ENCODE measurements at regions not wholly inside any gene's neighbourhood (a gene's known extent, or its start where the extent isn't known, plus 50 kb on each side); places are given as distances from the start of the nearest gene placed in this dataset.

DNA sequence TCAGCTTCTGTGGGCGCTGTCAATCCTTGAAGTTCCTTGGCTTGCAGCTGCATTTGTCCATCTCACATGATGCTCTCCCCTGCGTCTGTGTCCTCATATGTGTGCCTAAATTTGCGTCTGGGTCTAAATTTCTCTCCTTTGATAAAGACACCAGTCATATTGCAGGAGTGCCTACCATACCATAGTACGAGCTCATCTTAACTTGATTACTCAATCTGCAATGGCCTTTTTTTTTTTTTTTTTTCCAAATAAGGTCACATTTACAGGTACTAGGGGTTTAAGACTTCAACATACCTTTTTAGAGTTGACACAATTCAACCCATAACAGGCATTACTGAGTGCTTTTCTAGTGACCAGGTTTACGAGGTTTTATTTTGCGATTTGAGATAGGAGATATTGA, 233.3 kb upstream of the TBX3 start:
- no peak overlapping the region for H2AFZ ChIP-seq
- no peak for DNase-seq (ENCODE audit: low spot score)
- peaks cover 17% of the 10 kb centered on the region for H3K4me1 ChIP-seq (ENCODE audit: insufficient read depth)
- peak overlapping the region; percentile 67 for H3K27ac ChIP-seq
- no peaks in the 10 kb centered on the region for H3K9me2 ChIP-seq (replicated peaks; ENCODE audit: insufficient read depth)
- TF ChIP-seq EZH2 (IDR thresholded peaks at IDR 0.05; ENCODE audit: borderline replicate concordance) (no peak), EZH2phosphoT487 (IDR thresholded peaks at IDR 0.05; ENCODE audit: low read depth, severe bottlenecking, unreplicated experiment) (no peak)
- TF ChIP-seq, protein P1, sequence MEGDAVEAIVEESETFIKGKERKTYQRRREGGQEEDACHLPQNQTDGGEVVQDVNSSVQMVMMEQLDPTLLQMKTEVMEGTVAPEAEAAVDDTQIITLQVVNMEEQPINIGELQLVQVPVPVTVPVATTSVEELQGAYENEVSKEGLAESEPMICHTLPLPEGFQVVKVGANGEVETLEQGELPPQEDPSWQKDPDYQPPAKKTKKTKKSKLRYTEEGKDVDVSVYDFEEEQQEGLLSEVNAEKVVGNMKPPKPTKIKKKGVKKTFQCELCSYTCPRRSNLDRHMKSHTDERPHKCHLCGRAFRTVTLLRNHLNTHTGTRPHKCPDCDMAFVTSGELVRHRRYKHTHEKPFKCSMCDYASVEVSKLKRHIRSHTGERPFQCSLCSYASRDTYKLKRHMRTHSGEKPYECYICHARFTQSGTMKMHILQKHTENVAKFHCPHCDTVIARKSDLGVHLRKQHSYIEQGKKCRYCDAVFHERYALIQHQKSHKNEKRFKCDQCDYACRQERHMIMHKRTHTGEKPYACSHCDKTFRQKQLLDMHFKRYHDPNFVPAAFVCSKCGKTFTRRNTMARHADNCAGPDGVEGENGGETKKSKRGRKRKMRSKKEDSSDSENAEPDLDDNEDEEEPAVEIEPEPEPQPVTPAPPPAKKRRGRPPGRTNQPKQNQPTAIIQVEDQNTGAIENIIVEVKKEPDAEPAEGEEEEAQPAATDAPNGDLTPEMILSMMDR (IDR thresholded peaks at IDR 0.05; ENCODE audit: poor library complexity), result no peak
- no peaks in the 10 kb centered on the region for H3K27me3 ChIP-seq
- H3K36me3 ChIP-seq (replicated peaks; ENCODE audit: insufficient read depth, low read depth), result no peaks in the 10 kb centered on the region
- H3K4me2 ChIP-seq, result peak overlapping the region; percentile 46
- no peaks in the 10 kb centered on the region for H3K9me3 ChIP-seq (ENCODE audit: low read depth)
- no peaks in the 10 kb centered on the region for H3K79me2 ChIP-seq
- 86% methylated on average over 6 of the region's 6 CpGs for WGBS (ENCODE audit: low lambda C conversion rate, missing lambda C conversion rate)
- no peaks in the 10 kb centered on the region for H4K20me1 ChIP-seq (ENCODE audit: insufficient read depth, poor library complexity, severe bottlenecking)
- no peak overlapping the region for H3K4me3 ChIP-seq

DNA sequence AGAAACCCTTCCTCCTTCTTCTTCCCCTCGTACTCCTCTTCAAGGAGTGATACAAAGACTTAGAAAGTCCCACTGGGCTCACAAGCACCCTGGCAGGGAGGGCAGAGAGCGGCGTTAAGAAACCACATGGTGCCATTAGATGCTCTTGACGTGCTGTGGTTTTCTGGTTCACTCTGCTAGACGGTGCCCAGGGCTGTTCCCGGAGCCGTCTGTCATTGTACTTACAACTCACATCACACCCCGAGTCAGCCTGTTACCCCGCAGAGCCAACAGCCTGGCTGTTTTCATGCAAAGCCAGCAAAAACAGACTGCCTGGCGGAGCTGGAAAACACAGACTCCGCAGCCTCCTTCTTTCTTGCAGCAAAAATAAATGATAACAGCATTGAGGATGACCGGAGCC, 232.6 kb upstream of the TBX3 start:
- H3K36me3 ChIP-seq (replicated peaks; ENCODE audit: insufficient read depth, low read depth), result no peaks in the 10 kb centered on the region
- peak; percentile 30 for DNase-seq (ENCODE audit: low spot score)
- WGBS (ENCODE audit: low lambda C conversion rate, missing lambda C conversion rate), result 44% methylated on average over 12 of the region's 12 CpGs
- H3K27ac ChIP-seq, result peak overlapping the region; percentile 67
- H4K20me1 ChIP-seq (ENCODE audit: insufficient read depth, poor library complexity, severe bottlenecking), result no peaks in the 10 kb centered on the region
- no peaks in the 10 kb centered on the region for H3K9me3 ChIP-seq (ENCODE audit: low read depth)
- no peak overlapping the region for H3K4me3 ChIP-seq
- no peaks in the 10 kb centered on the region for H3K27me3 ChIP-seq
- H2AFZ ChIP-seq, result no peak overlapping the region
- no peak for TF ChIP-seq EZH2 (IDR thresholded peaks at IDR 0.05; ENCODE audit: borderline replicate concordance)
- no peak for TF ChIP-seq EZH2phosphoT487 (IDR thresholded peaks at IDR 0.05; ENCODE audit: low read depth, severe bottlenecking, unreplicated experiment)
- TF ChIP-seq, protein P1 (IDR thresholded peaks at IDR 0.05; ENCODE audit: poor library complexity), result no peak
- H3K9me2 ChIP-seq (replicated peaks; ENCODE audit: insufficient read depth), result no peaks in the 10 kb centered on the region
- no peaks in the 10 kb centered on the region for H3K79me2 ChIP-seq
- H3K4me2 ChIP-seq, result peak overlapping the region; percentile 46
- H3K4me1 ChIP-seq (ENCODE audit: insufficient read depth), result peaks cover 17% of the 10 kb centered on the region

DNA sequence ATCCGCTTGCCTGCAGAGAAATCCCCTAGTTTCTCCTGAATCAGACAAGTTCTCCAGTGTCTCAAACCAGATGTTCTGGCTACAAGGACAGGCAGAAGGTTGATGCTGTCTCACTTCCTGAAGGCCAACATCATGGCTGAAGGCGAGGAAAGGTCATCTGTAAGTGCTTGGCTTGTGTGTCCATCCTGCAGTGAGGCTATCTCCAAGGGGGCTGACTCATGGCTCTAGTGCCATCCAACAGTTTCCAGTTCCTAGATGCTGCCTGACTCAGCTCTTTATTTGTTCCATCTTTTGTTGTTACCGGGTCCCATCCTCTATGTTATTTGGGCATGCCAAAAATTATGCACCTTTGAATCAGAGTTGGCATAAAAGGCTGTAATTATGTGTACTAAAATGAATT, 232.1 kb upstream of the TBX3 start:
- no peaks in the 10 kb centered on the region for H3K36me3 ChIP-seq (replicated peaks; ENCODE audit: insufficient read depth, low read depth)
- TF ChIP-seq EZH2phosphoT487 (IDR thresholded peaks at IDR 0.05; ENCODE audit: low read depth, severe bottlenecking, unreplicated experiment) (no peak), EZH2 (IDR thresholded peaks at IDR 0.05; ENCODE audit: borderline replicate concordance) (no peak)
- TF ChIP-seq, protein P1 (IDR thresholded peaks at IDR 0.05; ENCODE audit: poor library complexity), result no peak
- whole genome bisulfite sequencing (ENCODE audit: low lambda C conversion rate, missing lambda C conversion rate), result 84% methylated on average over 3 of the region's 3 CpGs
- no peaks in the 10 kb centered on the region for H3K9me3 ChIP-seq (ENCODE audit: low read depth)
- H3K9me2 ChIP-seq (replicated peaks; ENCODE audit: insufficient read depth), result no peaks in the 10 kb centered on the region
- no peak overlapping the region for H2AFZ ChIP-seq
- peaks cover 15% of the 10 kb centered on the region for H3K4me1 ChIP-seq (ENCODE audit: insufficient read depth)
- H3K4me2 ChIP-seq, result no peak overlapping the region
- no peak for DNase-seq (ENCODE audit: low spot score)
- no peaks in the 10 kb centered on the region for H3K79me2 ChIP-seq
- no peaks in the 10 kb centered on the region for H4K20me1 ChIP-seq (ENCODE audit: insufficient read depth, poor library complexity, severe bottlenecking)
- no peaks in the 10 kb centered on the region for H3K27me3 ChIP-seq
- peak overlapping the region; percentile 67 for H3K27ac ChIP-seq
- no peak overlapping the region for H3K4me3 ChIP-seq

Data from hepatocyte (in vitro differentiated cells).